Body of pancreas (tissue), 4 donors: ENCODE measurements at regions not wholly inside any gene's neighbourhood (a gene's known extent, or its start where the extent isn't known, plus 50 kb on each side); places are given as distances from the start of the nearest gene placed in this dataset.

Experiments used
- CTCF ChIP-seq, 7 experiments: fragments of 450-650 bp in 4 of 7; fragments of 200-600 bp in 3 of 7; sonication (generic) in 3 of 7; IDR thresholded peaks; one replicate each; pipeline ENCODE4 v1.5.1; 2016 to 2019; ENCODE audit warnings: antibody characterized with exemption in 7 of 7
- POLR2A ChIP-seq, 3 donors: fragments of 450-650 bp; IDR thresholded peaks; one replicate each; pipeline ENCODE4 v1.6.1; 2016; ENCODE audit warnings: antibody characterized with exemption in 3 of 3, mild to moderate bottlenecking in 2 of 3

GRCh38 chr18:40782453-40783130, 1172.4 kb upstream of the PIK3C3 start:
- TF ChIP-seq CTCF (IDR thresholded peaks at IDR 0.05) (no peak), POLR2A (IDR thresholded peaks at IDR 0.05) (no peak)
